H1 (cell line): ENCODE measurements at regions not wholly inside any gene's neighbourhood (a gene's known extent, or its start where the extent isn't known, plus 50 kb on each side); places are given as distances from the start of the nearest gene placed in this dataset.

ENCODE experiments used
- CBX5 ChIP-seq: fragments of 300-800, 300-1000 bp; sonication (generic); IDR thresholded peaks from 2 replicates; pipeline ENCODE4 v1.7.1; 2016; ENCODE audit warnings: antibody characterized with exemption, low read length, low read depth
- CREB1 ChIP-seq: IDR thresholded peaks from 2 replicates; pipeline ENCODE4 v1.6.1; 2012; ENCODE audit warnings: inconsistent platforms
- CTBP2 ChIP-seq: IDR thresholded peaks from 2 replicates; pipeline ENCODE4 v1.7.0; 2011; ENCODE audit warnings: borderline replicate concordance, mild to moderate bottlenecking, moderate library complexity, mixed read lengths, low read length; ENCODE audit not compliant: insufficient read depth, insufficient read length
- CTCF ChIP-seq, 3 experiments: IDR thresholded peaks; 1 replicate in 2 of 3; 2 replicates in 1 of 3; pipeline versions ENCODE4 v1.5.1 to v1.6.1; 2011; ENCODE audit warnings: low read length in 3 of 3, mild to moderate bottlenecking in 3 of 3, inconsistent platforms in 2 of 3, low read depth in 1 of 3, moderate library complexity in 1 of 3; ENCODE audit not compliant: insufficient read depth in 1 of 3; ENCODE audit errors: control extremely low read depth in 1 of 3
- EP300 ChIP-seq, 2 experiments: IDR thresholded peaks; 1 replicate in 1 of 2; 2 replicates in 1 of 2; pipeline ENCODE4 v1.6.1; 2011 to 2012; ENCODE audit warnings: low read depth in 2 of 2, low read length in 2 of 2, mild to moderate bottlenecking in 2 of 2, borderline replicate concordance in 1 of 2, inconsistent platforms in 1 of 2, moderate library complexity in 1 of 2
- GABPA ChIP-seq: IDR thresholded peaks from 2 replicates; pipeline ENCODE4 v1.6.1; 2011; ENCODE audit warnings: mild to moderate bottlenecking, low read length, moderate library complexity, borderline replicate concordance; ENCODE audit not compliant: insufficient read depth
- JUND ChIP-seq: IDR thresholded peaks from 2 replicates; pipeline ENCODE4 v1.6.1; 2011; ENCODE audit warnings: mild to moderate bottlenecking, improper control_type of control experiment, low read length
- KDM1A ChIP-seq: fragments of 200-600, 300-600 bp; sonication (generic); IDR thresholded peaks from 2 replicates; pipeline ENCODE4 v1.7.1; 2016; ENCODE audit warnings: mild to moderate bottlenecking, low read length, borderline replicate concordance
- KDM5A ChIP-seq: fragments of 200-600 bp; IDR thresholded peaks from 2 replicates; pipeline ENCODE4 v1.7.1; 2012; ENCODE audit warnings: mild to moderate bottlenecking, low read length, inconsistent platforms, mixed read lengths
- POLR2AphosphoS5 ChIP-seq: IDR thresholded peaks from 2 replicates; pipeline ENCODE4 v1.6.1; 2011; ENCODE audit warnings: low read depth, low read length
- SP1 ChIP-seq: IDR thresholded peaks from 2 replicates; pipeline ENCODE4 v1.6.1; 2011; ENCODE audit warnings: low read depth, low read length
- YY1 ChIP-seq: IDR thresholded peaks from 2 replicates; pipeline ENCODE4 v1.6.1; 2011; ENCODE audit warnings: low read depth, mild to moderate bottlenecking, low read length

GRCh38 chr13:80011448-80012212 lies 329.3 kb downstream of the SPRY2 start:
- TF ChIP-seq YY1 (no peak), EP300 (IDR thresholded peaks at IDR 0.05; ENCODE audit: borderline replicate concordance in 1 of 2, low read depth in 2 of 2, low read length in 2 of 2) (no peak), GABPA (no peak), CTCF (IDR thresholded peaks at IDR 0.05; ENCODE audit: control extremely low read depth in 1 of 3, insufficient read depth in 1 of 3, low read depth in 1 of 3, low read length in 3 of 3) (no peak), JUND (no peak), CTBP2 (no peak), CBX5 (no peak), SP1 (no peak), KDM5A (no peak), POLR2AphosphoS5 (no peak), KDM1A (no peak), CREB1 (no peak)
